ENCODE measurements at regions not wholly inside any gene's neighbourhood (a gene's known extent, or its start where the extent isn't known, plus 50 kb on each side); places are given as distances from the start of the nearest gene placed in this dataset.

GRCh38 chr5:167872791-167873190 is 418.7 kb upstream of the WWC1 start:
- intact Hi-C loops (cut with DNase I) = no loop called here
- peaks cover 1% of the 10 kb centered on the region for H3K9me3 ChIP-seq (ENCODE audit: control insufficient read depth, low read length)
- H3K27me3 ChIP-seq (ENCODE audit: control insufficient read depth in 1 of 2, insufficient read depth in 2 of 2, low read length in 1 of 2) = no peaks in the 10 kb centered on the region
- no peak overlapping the region for H3K27ac ChIP-seq (ENCODE audit: low read depth in 1 of 2, low read length in 2 of 2)
- H3K4me1 ChIP-seq (ENCODE audit: control insufficient read depth in 1 of 2, insufficient read depth in 2 of 2, low read length in 2 of 2) = no peaks in the 10 kb centered on the region
- DNase-seq (no peak), ATAC-seq (ENCODE audit: low FRiP score) (no peak)
- H3K36me3 ChIP-seq (ENCODE audit: control insufficient read depth in 1 of 2, insufficient read depth in 2 of 2, low read length in 1 of 2) = no peaks in the 10 kb centered on the region
- 41 to 47% methylated on average over 2 of the region's 2 CpGs for WGBS, 2 donors
- no peak overlapping the region for H3K4me3 ChIP-seq (ENCODE audit: low read length in 2 of 2)

DNA sequence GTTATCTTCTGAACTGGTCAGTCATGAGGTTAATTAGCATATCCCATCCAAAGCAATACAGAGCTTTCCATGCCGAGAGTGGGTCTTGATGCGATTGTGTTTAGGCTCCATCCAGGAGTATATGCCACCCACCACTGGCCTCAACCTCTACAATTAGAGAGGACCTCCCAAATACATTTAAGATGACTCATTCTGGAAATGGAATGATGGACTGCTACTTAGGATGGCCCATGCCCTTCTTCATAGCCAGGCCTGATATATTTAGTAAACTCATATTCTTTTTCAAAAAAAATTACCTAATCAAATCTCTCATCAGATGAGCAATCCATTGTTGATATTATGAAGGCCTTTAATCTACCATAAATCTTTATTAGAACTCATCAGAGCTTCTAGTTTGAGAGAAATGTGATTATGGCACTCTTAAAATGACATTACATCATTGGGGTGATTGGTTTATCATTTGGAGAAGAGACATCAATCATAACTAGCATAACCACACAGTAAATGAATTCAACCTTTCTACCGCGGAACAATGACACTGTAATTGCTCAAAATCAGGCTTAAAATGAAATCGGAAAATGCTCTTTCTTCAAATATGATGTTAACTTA is 414.2 kb upstream of the WWC1 start:
- no peak overlapping the region for H3K4me3 ChIP-seq (ENCODE audit: low read length in 2 of 2)
- WGBS, 2 donors = 76 to 87% methylated on average over 5 of the region's 5 CpGs
- H3K9me3 ChIP-seq (ENCODE audit: control insufficient read depth, low read length) = peaks cover 1% of the 10 kb centered on the region
- H3K27me3 ChIP-seq (ENCODE audit: control insufficient read depth in 1 of 2, insufficient read depth in 2 of 2, low read length in 1 of 2) = no peaks in the 10 kb centered on the region
- DNase-seq = no peak
- H3K27ac ChIP-seq (ENCODE audit: low read depth in 1 of 2, low read length in 2 of 2) = no peak overlapping the region
- no peak for ATAC-seq (ENCODE audit: low FRiP score)
- H3K36me3 ChIP-seq (ENCODE audit: control insufficient read depth in 1 of 2, insufficient read depth in 2 of 2, low read length in 1 of 2) = no peaks in the 10 kb centered on the region
- intact Hi-C loops (cut with DNase I) = no loop called here
- no peaks in the 10 kb centered on the region for H3K4me1 ChIP-seq (ENCODE audit: control insufficient read depth in 1 of 2, insufficient read depth in 2 of 2, low read length in 2 of 2)

DNA sequence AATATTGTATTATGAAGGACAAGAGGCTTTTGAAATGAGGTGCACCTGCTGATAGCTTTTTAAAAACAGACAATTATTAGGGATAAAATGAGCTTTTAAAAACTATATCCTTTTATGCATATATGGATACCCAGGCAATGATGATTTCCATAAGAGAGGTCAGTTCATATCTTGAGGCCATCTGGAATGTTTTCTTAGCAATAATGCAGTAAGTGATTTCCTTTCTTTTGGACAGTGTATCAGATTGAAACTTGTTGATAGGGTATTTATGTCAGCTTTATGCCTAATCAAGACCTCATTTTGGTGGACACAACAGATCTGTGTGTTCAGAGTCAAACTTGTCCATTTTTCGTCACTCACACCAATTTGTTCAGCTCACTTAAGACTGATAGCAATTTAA is 413.5 kb upstream of the WWC1 start:
- intact Hi-C loops (cut with DNase I) = no loop called here
- Histone ChIP-seq H3K27ac (ENCODE audit: low read depth in 1 of 2, low read length in 2 of 2) (no peak overlapping the region), H3K27me3 (ENCODE audit: control insufficient read depth in 1 of 2, insufficient read depth in 2 of 2, low read length in 1 of 2) (no peaks in the 10 kb centered on the region), H3K4me3 (ENCODE audit: low read length in 2 of 2) (no peak overlapping the region), H3K9me3 (ENCODE audit: control insufficient read depth, low read length) (peaks cover 1% of the 10 kb centered on the region), H3K36me3 (ENCODE audit: control insufficient read depth in 1 of 2, insufficient read depth in 2 of 2, low read length in 1 of 2) (no peaks in the 10 kb centered on the region), H3K4me1 (ENCODE audit: control insufficient read depth in 1 of 2, insufficient read depth in 2 of 2, low read length in 2 of 2) (no peaks in the 10 kb centered on the region)
- 90 to 97% methylated on average over 1 of the region's 1 CpG for WGBS, 2 donors
- ATAC-seq (ENCODE audit: low FRiP score) = no peak
- DNase-seq = no peak

GRCh38 chr5:167880420-167880819 is 411.0 kb upstream of the WWC1 start:
- intact Hi-C loops (cut with DNase I) = no loop called here
- Histone ChIP-seq H3K27me3 (ENCODE audit: control insufficient read depth in 1 of 2, insufficient read depth in 2 of 2, low read length in 1 of 2) (no peaks in the 10 kb centered on the region), H3K4me3 (ENCODE audit: low read length in 2 of 2) (no peak overlapping the region), H3K9me3 (ENCODE audit: control insufficient read depth, low read length) (no peaks in the 10 kb centered on the region), H3K36me3 (ENCODE audit: control insufficient read depth in 1 of 2, insufficient read depth in 2 of 2, low read length in 1 of 2) (no peaks in the 10 kb centered on the region), H3K27ac (ENCODE audit: low read depth in 1 of 2, low read length in 2 of 2) (no peak overlapping the region), H3K4me1 (ENCODE audit: control insufficient read depth in 1 of 2, insufficient read depth in 2 of 2, low read length in 2 of 2) (no peaks in the 10 kb centered on the region)
- WGBS, 2 donors = 89 to 96% methylated on average over 1 of the region's 1 CpG
- DNase-seq (no peak), ATAC-seq (ENCODE audit: low FRiP score) (no peak)

- DNase-seq (no peak), ATAC-seq (ENCODE audit: low FRiP score) (no peak)
- H3K4me1 ChIP-seq (ENCODE audit: control insufficient read depth in 1 of 2, insufficient read depth in 2 of 2, low read length in 2 of 2) = no peaks in the 10 kb centered on the region
- no peak overlapping the region for H3K27ac ChIP-seq (ENCODE audit: low read depth in 1 of 2, low read length in 2 of 2)
- no peaks in the 10 kb centered on the region for H3K36me3 ChIP-seq (ENCODE audit: control insufficient read depth in 1 of 2, insufficient read depth in 2 of 2, low read length in 1 of 2)
- H3K4me3 ChIP-seq (ENCODE audit: low read length in 2 of 2) = no peak overlapping the region
- WGBS, 2 donors = 48 to 51% methylated on average over 1 of the region's 1 CpG
- no peaks in the 10 kb centered on the region for H3K27me3 ChIP-seq (ENCODE audit: control insufficient read depth in 1 of 2, insufficient read depth in 2 of 2, low read length in 1 of 2)
- intact Hi-C loops (cut with DNase I) = no loop called here
- H3K9me3 ChIP-seq (ENCODE audit: control insufficient read depth, low read length) = no peaks in the 10 kb centered on the region
Observed at GRCh38 chr5:167881041-167881440, 410.4 kb upstream of the WWC1 start.

GRCh38 chr5:167886196-167886595 is 405.2 kb upstream of the WWC1 start:
- ATAC-seq (ENCODE audit: low FRiP score) = no peak
- Histone ChIP-seq H3K27ac (ENCODE audit: low read depth in 1 of 2, low read length in 2 of 2) (no peak overlapping the region), H3K4me3 (ENCODE audit: low read length in 2 of 2) (no peak overlapping the region), H3K9me3 (ENCODE audit: control insufficient read depth, low read length) (no peaks in the 10 kb centered on the region), H3K36me3 (ENCODE audit: control insufficient read depth in 1 of 2, insufficient read depth in 2 of 2, low read length in 1 of 2) (no peaks in the 10 kb centered on the region), H3K27me3 (ENCODE audit: control insufficient read depth in 1 of 2, insufficient read depth in 2 of 2, low read length in 1 of 2) (no peaks in the 10 kb centered on the region), H3K4me1 (ENCODE audit: control insufficient read depth in 1 of 2, insufficient read depth in 2 of 2, low read length in 2 of 2) (no peaks in the 10 kb centered on the region)
- no peak for DNase-seq
- intact Hi-C loops (cut with DNase I) = no loop called here
- WGBS, 2 donors = 80 to 90% methylated on average over 1 of the region's 1 CpG

DNA sequence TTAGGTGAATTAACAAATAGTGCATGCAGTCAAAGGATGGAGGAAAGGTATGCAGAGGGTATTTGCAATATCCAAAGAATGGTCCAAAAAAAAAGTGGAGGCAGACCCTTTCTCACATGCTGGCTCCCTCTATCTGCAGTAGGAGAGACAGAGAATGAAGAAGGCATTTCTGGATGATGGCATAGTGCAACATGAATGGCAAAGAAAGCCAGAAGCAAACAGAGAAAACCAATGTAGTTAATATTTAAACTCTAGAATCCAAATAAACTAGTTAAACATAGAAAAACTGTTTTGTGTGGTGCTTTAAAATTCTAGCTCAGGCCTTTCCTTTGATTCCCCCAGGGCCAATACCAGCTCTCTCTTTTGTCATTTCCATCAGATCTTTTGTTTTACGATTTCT is 403.1 kb upstream of the WWC1 start:
- no peak for ATAC-seq (ENCODE audit: low FRiP score)
- intact Hi-C loops (cut with DNase I) = no loop called here
- WGBS, 2 donors = 69 to 78% methylated on average over 1 of the region's 1 CpG

GRCh38 chr5:167889276-167889675 is 402.2 kb upstream of the WWC1 start:
- WGBS, 2 donors = 67% methylated on average over 9 of the region's 9 CpGs
- intact Hi-C loops (cut with DNase I) = no loop called here
- no peaks in the 10 kb centered on the region for H3K27me3 ChIP-seq (ENCODE audit: control insufficient read depth in 1 of 2, insufficient read depth in 2 of 2, low read length in 1 of 2)
- DNase-seq = no peak
- H3K4me3 ChIP-seq (ENCODE audit: low read length in 2 of 2) = no peak overlapping the region
- no peak overlapping the region for H3K27ac ChIP-seq (ENCODE audit: low read depth in 1 of 2, low read length in 2 of 2)
- no peaks in the 10 kb centered on the region for H3K36me3 ChIP-seq (ENCODE audit: control insufficient read depth in 1 of 2, insufficient read depth in 2 of 2, low read length in 1 of 2)
- H3K9me3 ChIP-seq (ENCODE audit: control insufficient read depth, low read length) = peaks cover 2% of the 10 kb centered on the region
- no peaks in the 10 kb centered on the region for H3K4me1 ChIP-seq (ENCODE audit: control insufficient read depth in 1 of 2, insufficient read depth in 2 of 2, low read length in 2 of 2)
- no peak for ATAC-seq (ENCODE audit: low FRiP score)

More for the DNA sequence above, 403.1 kb upstream of the WWC1 start:
- Histone ChIP-seq H3K27me3 (ENCODE audit: control insufficient read depth in 1 of 2, insufficient read depth in 2 of 2, low read length in 1 of 2) (no peaks in the 10 kb centered on the region), H3K4me1 (ENCODE audit: control insufficient read depth in 1 of 2, insufficient read depth in 2 of 2, low read length in 2 of 2) (no peaks in the 10 kb centered on the region), H3K9me3 (ENCODE audit: control insufficient read depth, low read length) (peaks cover 2% of the 10 kb centered on the region), H3K36me3 (ENCODE audit: control insufficient read depth in 1 of 2, insufficient read depth in 2 of 2, low read length in 1 of 2) (no peaks in the 10 kb centered on the region), H3K4me3 (ENCODE audit: low read length in 2 of 2) (no peak overlapping the region), H3K27ac (ENCODE audit: low read depth in 1 of 2, low read length in 2 of 2) (no peak overlapping the region)
- DNase-seq = no peak

DNA sequence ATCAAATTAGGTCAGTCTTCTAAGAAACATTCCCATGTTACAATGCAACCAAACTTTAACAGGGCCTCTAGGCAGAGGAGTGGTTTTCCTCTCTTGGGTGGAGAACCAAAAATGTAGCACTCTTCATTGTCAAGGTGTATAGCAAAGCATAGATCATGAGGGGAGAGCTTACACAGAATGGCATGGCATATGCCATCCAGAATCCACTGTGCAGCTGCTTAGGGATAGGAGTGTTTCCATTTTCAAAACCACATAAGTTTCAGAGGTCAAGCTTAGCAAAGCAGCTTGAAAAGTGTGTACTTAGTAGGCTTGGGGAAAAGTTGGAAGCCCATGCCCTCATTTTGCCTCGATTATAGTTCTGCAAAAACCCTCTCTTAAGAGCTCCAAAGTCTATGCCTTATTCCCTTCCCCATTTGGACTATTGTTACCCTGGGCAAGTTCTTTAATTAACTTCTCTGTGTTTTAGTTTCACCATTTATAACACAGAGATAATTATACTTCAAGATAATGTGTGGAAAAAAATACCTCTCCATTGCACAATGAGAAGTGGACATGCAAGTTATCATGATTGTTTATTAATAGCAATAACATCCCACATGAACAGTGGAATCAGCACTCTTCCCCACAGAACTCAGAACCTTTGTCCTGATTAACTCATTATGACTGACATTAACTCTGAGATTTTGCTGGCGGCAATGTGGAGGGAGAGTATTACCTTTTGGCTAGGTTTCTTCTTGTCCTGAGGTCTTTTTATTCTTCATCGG is 398.9 kb upstream of the WWC1 start:
- Histone ChIP-seq H3K27ac (ENCODE audit: low read depth in 1 of 2, low read length in 2 of 2) (no peak overlapping the region), H3K4me3 (ENCODE audit: low read length in 2 of 2) (no peak overlapping the region), H3K36me3 (ENCODE audit: control insufficient read depth in 1 of 2, insufficient read depth in 2 of 2, low read length in 1 of 2) (no peaks in the 10 kb centered on the region), H3K9me3 (ENCODE audit: control insufficient read depth, low read length) (peaks cover 2% of the 10 kb centered on the region), H3K4me1 (ENCODE audit: control insufficient read depth in 1 of 2, insufficient read depth in 2 of 2, low read length in 2 of 2) (no peaks in the 10 kb centered on the region), H3K27me3 (ENCODE audit: control insufficient read depth in 1 of 2, insufficient read depth in 2 of 2, low read length in 1 of 2) (no peaks in the 10 kb centered on the region)
- 87 to 92% methylated on average over 3 of the region's 3 CpGs for whole genome bisulfite sequencing, 2 donors
- intact Hi-C loops (cut with DNase I) = no loop called here
- ATAC-seq (ENCODE audit: low FRiP score) (no peak), DNase-seq (no peak)

Data from aorta (tissue), 5 donors.